ENCODE measurements at regions not wholly inside any gene's neighbourhood (a gene's known extent, or its start where the extent isn't known, plus 50 kb on each side); places are given as distances from the start of the nearest gene placed in this dataset.

DNA sequence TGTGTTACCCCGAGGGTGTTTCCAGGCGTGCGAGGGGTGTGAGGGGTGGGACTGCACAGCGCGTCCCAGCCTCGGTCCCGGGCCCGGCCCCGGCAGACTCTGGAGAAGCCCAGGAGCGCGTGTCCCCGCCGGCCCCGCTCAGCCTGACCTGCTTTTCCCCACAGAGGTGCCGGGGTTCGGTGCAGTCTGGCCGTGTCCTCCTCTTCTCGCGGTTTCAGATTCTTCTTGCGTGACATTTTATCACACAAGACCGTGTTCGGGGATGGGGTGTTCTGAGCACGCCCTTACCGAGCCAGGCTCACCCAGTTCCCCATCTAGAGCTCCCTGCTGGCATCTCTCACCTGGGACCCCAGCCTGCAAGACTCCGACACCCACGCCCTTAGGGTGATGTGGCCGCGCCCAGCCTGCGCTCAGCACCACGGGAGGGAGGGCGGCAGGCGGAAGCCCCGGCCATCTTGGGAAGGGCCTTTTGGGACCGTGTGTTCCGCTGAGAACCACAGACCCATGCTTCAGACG is 775.6 kb downstream of the BRD1 start:
- TF ChIP-seq CEBPB (IDR thresholded peaks at IDR 0.05; ENCODE audit: low read depth, low read length) (no peak), MAZ (IDR thresholded peaks at IDR 0.05; ENCODE audit: borderline replicate concordance, low read depth, low read length) (no peak), MXI1 (IDR thresholded peaks at IDR 0.05; ENCODE audit: borderline replicate concordance, low read depth, low read length) (no peak)
- in situ Hi-C loops (cut with MboI; ENCODE audit: low sequenced_read_pairs) (no loop called here), intact Hi-C loops (cut with micrococcal nuclease) (no loop called here), dilution Hi-C loops (cut with HindIII; ENCODE audit: low sequenced_read_pairs, unreplicated experiment) (no loop called here)
- no peak overlapping the region for H3K14ac ChIP-seq (replicated peaks; ENCODE audit: low read depth, low read length)
- CTCF ChIA-PET, result no interaction called here
- H3K27ac ChIP-seq (ENCODE audit: insufficient read depth, low read length), result no peak overlapping the region
- BruUV-seq (replicated peaks), result no TSS peak
- H3K4me2 ChIP-seq (ENCODE audit: low read depth, low read length), result no peak overlapping the region
- no peak overlapping the region for H2AK5ac ChIP-seq (ENCODE audit: low read depth, low read length)
- no peak overlapping the region for H2BK120ac ChIP-seq (ENCODE audit: low read depth, low read length)
- H3K9ac ChIP-seq (ENCODE audit: low read depth, low read length), result no peak overlapping the region
- no peak overlapping the region for H2BK5ac ChIP-seq (ENCODE audit: low read depth, low read length, poor library complexity, severe bottlenecking)
- no peak overlapping the region for H4K5ac ChIP-seq (ENCODE audit: low read depth, low read length)
- peak overlapping the region; percentile 41 for H3K4me3 ChIP-seq (ENCODE audit: insufficient read depth, low read depth, low read length)
- no peaks in the 10 kb centered on the region for H3K27me3 ChIP-seq (ENCODE audit: control insufficient read depth, insufficient read depth, low read length)
- peak; percentile 59 for ATAC-seq (ENCODE audit: low read depth)
- no peak overlapping the region for H4K91ac ChIP-seq (ENCODE audit: insufficient read depth, low read depth, low read length)
- POLR2A ChIA-PET (ENCODE audit: unreplicated experiment), result no interaction called here
- no peak overlapping the region for H3K56ac ChIP-seq (ENCODE audit: extremely low read depth, insufficient read depth, low read length)
- H3K9me1 ChIP-seq (ENCODE audit: insufficient read depth, low read length), result no peaks in the 10 kb centered on the region
- H3K18ac ChIP-seq (ENCODE audit: low read depth, low read length), result no peak overlapping the region
- H2BK20ac ChIP-seq (ENCODE audit: low read depth, low read length), result no peak overlapping the region
- no peak for DNase-seq
- H2BK15ac ChIP-seq (ENCODE audit: low read depth, low read length), result no peak overlapping the region
- H2AFZ ChIP-seq (replicated peaks; ENCODE audit: low read length, poor library complexity), result peak overlapping the region; percentile 11
- 27% methylated on average over 9 of the region's 36 CpGs; no CpG with 5 or more reads in 1 of the 2 experiments for WGBS, 2 experiments (ENCODE audit: extremely low coverage in 2 of 2, insufficient read length in 1 of 2)
- no peaks in the 10 kb centered on the region for H3K4me1 ChIP-seq (ENCODE audit: control insufficient read depth, insufficient read depth, low read length)
- H4K8ac ChIP-seq (ENCODE audit: low read depth in 2 of 2, low read length in 2 of 2), result no peak overlapping the region
- H3K9me3 ChIP-seq (ENCODE audit: control insufficient read depth, insufficient read depth, low read length), result peaks cover 44% of the 10 kb centered on the region
- no peaks in the 10 kb centered on the region for H4K20me1 ChIP-seq (ENCODE audit: insufficient read depth, low read length)
- H3K36me3 ChIP-seq (ENCODE audit: control insufficient read depth, insufficient read depth, low read length), result no peaks in the 10 kb centered on the region
- H3K4ac ChIP-seq (ENCODE audit: low read depth, low read length), result no peak overlapping the region
- H2AK9ac ChIP-seq (replicated peaks; ENCODE audit: low read depth, low read length, poor library complexity), result no peak overlapping the region
- H3K23ac ChIP-seq (ENCODE audit: low read depth, low read length), result no peak overlapping the region
- no peaks in the 10 kb centered on the region for H3K79me1 ChIP-seq (ENCODE audit: low read depth in 1 of 2, low read length in 2 of 2)

All from IMR-90 (cell line).